H9 (cell line): ENCODE measurements at regions not wholly inside any gene's neighbourhood (a gene's known extent, or its start where the extent isn't known, plus 50 kb on each side); places are given as distances from the start of the nearest gene placed in this dataset.

Experiments used
- DNase-seq: peaks from one replicate; pipeline ENCODE4 v3.0.0-alpha.2; 2017
- H2AFZ ChIP-seq: one replicate; pipeline ENCODE4 v1.6.1; 2013; ENCODE audit warnings: mild to moderate bottlenecking, low read length, control low read depth, moderate library complexity
- H2AK5ac ChIP-seq: 2 replicates; pipeline ENCODE4 v1.6.1; 2013; ENCODE audit warnings: low read length, control low read depth, mixed read lengths; ENCODE audit not compliant: insufficient read length
- H2BK120ac ChIP-seq: one replicate; pipeline ENCODE4 v1.6.1; 2013; ENCODE audit warnings: low read depth, mild to moderate bottlenecking, low read length, control low read depth, inconsistent platforms; ENCODE audit not compliant: poor library complexity, severe bottlenecking
- H2BK12ac ChIP-seq: 2 replicates; pipeline ENCODE4 v1.6.1; 2013; ENCODE audit warnings: low read length, control low read depth, mixed read lengths, low read depth; ENCODE audit not compliant: insufficient read length
- H2BK15ac ChIP-seq: 2 replicates; pipeline ENCODE4 v1.6.1; 2013; ENCODE audit warnings: low read depth, low read length, control low read depth
- H2BK20ac ChIP-seq: one replicate; pipeline ENCODE4 v1.6.1; 2013; ENCODE audit warnings: low read depth, mild to moderate bottlenecking, low read length, control low read depth, inconsistent platforms; ENCODE audit not compliant: poor library complexity, severe bottlenecking
- H2BK5ac ChIP-seq: 2 replicates; pipeline ENCODE4 v1.6.1; 2013; ENCODE audit warnings: low read length, control low read depth, mixed read lengths; ENCODE audit not compliant: insufficient read length
- H3K14ac ChIP-seq: 2 replicates; pipeline ENCODE4 v1.6.1; 2013; ENCODE audit warnings: low read length, control low read depth; ENCODE audit not compliant: insufficient read depth
- H3K18ac ChIP-seq: 2 replicates; pipeline ENCODE4 v1.6.1; 2013; ENCODE audit warnings: low read depth, mild to moderate bottlenecking, mixed read lengths, low read length, control low read depth; ENCODE audit not compliant: insufficient read length
- H3K23ac ChIP-seq: 2 replicates; pipeline ENCODE4 v1.6.1; 2013; ENCODE audit warnings: low read length, control low read depth, mixed read lengths, low read depth; ENCODE audit not compliant: insufficient read length
- H3K23me2 ChIP-seq: 2 replicates; pipeline ENCODE4 v1.6.1; 2013; ENCODE audit warnings: low read depth, mild to moderate bottlenecking, mixed read lengths, low read length, control low read depth; ENCODE audit not compliant: insufficient read length, poor library complexity, severe bottlenecking
- H3K27ac ChIP-seq: 2 replicates; pipeline ENCODE4 v1.5.1; 2013; ENCODE audit warnings: low read length, control low read depth, mixed read lengths, low read depth; ENCODE audit not compliant: insufficient read length
- H3K27me3 ChIP-seq: 2 replicates; pipeline ENCODE4 v1.6.1; 2013; ENCODE audit warnings: low read length, control low read depth, inconsistent platforms; ENCODE audit not compliant: insufficient read depth
- H3K4ac ChIP-seq: 2 replicates; pipeline ENCODE4 v1.6.1; 2013; ENCODE audit warnings: low read depth, mild to moderate bottlenecking, control low read depth, inconsistent platforms, low read length, moderate library complexity
- H3K4me1 ChIP-seq: 2 replicates; pipeline ENCODE4 v1.6.1; 2013; ENCODE audit warnings: low read length, control low read depth, inconsistent platforms; ENCODE audit not compliant: insufficient read depth
- H3K4me2 ChIP-seq: 2 replicates; pipeline ENCODE4 v1.6.1; 2013; ENCODE audit warnings: low read length, control low read depth, mixed read lengths; ENCODE audit not compliant: insufficient read length, insufficient read depth
- H3K56ac ChIP-seq: 2 replicates; pipeline ENCODE4 v1.6.1; 2013; ENCODE audit warnings: low read depth, mild to moderate bottlenecking, mixed read lengths, low read length, control low read depth; ENCODE audit not compliant: insufficient read length
- H3K79me1 ChIP-seq: 2 replicates; pipeline ENCODE4 v1.6.1; 2013; ENCODE audit warnings: low read depth, mild to moderate bottlenecking, moderate library complexity, low read length, control low read depth, inconsistent platforms; ENCODE audit not compliant: insufficient read depth, poor library complexity, severe bottlenecking
- H3K79me2 ChIP-seq: 2 replicates; pipeline ENCODE4 v1.6.1; 2013; ENCODE audit warnings: low read length, control low read depth, inconsistent platforms; ENCODE audit not compliant: insufficient read depth
- H3K9ac ChIP-seq: 2 replicates; pipeline ENCODE4 v1.6.1; 2013; ENCODE audit warnings: low read length, control low read depth, mixed read lengths; ENCODE audit not compliant: insufficient read length; ENCODE audit errors: extremely low read depth
- H3K9me3 ChIP-seq: one replicate; pipeline ENCODE4 v1.6.1; 2013; ENCODE audit warnings: low read depth, low read length, inconsistent platforms; ENCODE audit not compliant: control insufficient read depth
- H3T11ph ChIP-seq: one replicate; pipeline ENCODE4 v1.6.1; 2013; ENCODE audit warnings: mild to moderate bottlenecking, low read length, control low read depth, inconsistent platforms
- H4K20me1 ChIP-seq: one replicate; pipeline ENCODE4 v1.6.1; 2013; ENCODE audit not compliant: control insufficient read depth, insufficient read length, insufficient read depth
- H4K5ac ChIP-seq: 2 replicates; pipeline ENCODE4 v1.6.1; 2013; ENCODE audit warnings: low read depth, mild to moderate bottlenecking, mixed read lengths, low read length, control low read depth; ENCODE audit not compliant: insufficient read length
- H4K8ac ChIP-seq: replicated peaks from 2 replicates; pipeline ENCODE4 v1.6.1; 2013; ENCODE audit warnings: low read length, control low read depth, mixed read lengths, low read depth; ENCODE audit not compliant: insufficient read length
- H4K91ac ChIP-seq: 2 replicates; pipeline ENCODE4 v1.6.1; 2013; ENCODE audit warnings: low read depth, mild to moderate bottlenecking, moderate library complexity, mixed read lengths, low read length, control low read depth; ENCODE audit not compliant: insufficient read length
- H3K27ac Mint-ChIP-seq, 3 experiments: 2 replicates in 2 of 3; 3 replicates in 1 of 3; pipeline ENCODE4 v1.8.0; 2020 to 2021; ENCODE audit warnings: mixed read lengths in 3 of 3, mild to moderate bottlenecking in 1 of 3, moderate library complexity in 1 of 3
- H3K27me3 Mint-ChIP-seq: 2 replicates; pipeline ENCODE4 v1.8.0; 2021; ENCODE audit warnings: low read depth, mild to moderate bottlenecking, moderate library complexity, mixed read lengths
- H3K36me3 Mint-ChIP-seq, 3 experiments: 2 replicates in 2 of 3; 3 replicates in 1 of 3; pipeline ENCODE4 v1.8.0; 2020 to 2021; ENCODE audit warnings: low read depth in 3 of 3, mixed read lengths in 3 of 3; ENCODE audit not compliant: insufficient read depth in 1 of 3
- H3K4me1 Mint-ChIP-seq, 2 experiments: 2 replicates each; pipeline ENCODE4 v1.8.0; 2020; ENCODE audit warnings: mixed read lengths in 2 of 2
- H3K4me3 Mint-ChIP-seq, 2 experiments: 2 replicates in 1 of 2; 3 replicates in 1 of 2; pipeline ENCODE4 v1.8.0; 2020 to 2021; ENCODE audit warnings: mild to moderate bottlenecking in 2 of 2, mixed read lengths in 2 of 2, moderate library complexity in 1 of 2
- H3K9me3 Mint-ChIP-seq, 2 experiments: 2 replicates in 1 of 2; 3 replicates in 1 of 2; pipeline ENCODE4 v1.8.0; 2020; ENCODE audit warnings: mild to moderate bottlenecking in 2 of 2, mixed read lengths in 2 of 2, moderate library complexity in 1 of 2
- CTCF ChIP-seq: fragments of 200-600 bp; sonication (generic); conservative IDR thresholded peaks from 3 replicates; pipeline ENCODE4 v1.8.0; 2021; ENCODE audit warnings: antibody characterized with exemption, mild to moderate bottlenecking
- WGBS: extraction: QIAGEN DNeasy Blood & Tissue Kit; methylation state at CpG from one replicate; pipeline ENCODE4 v1.1.7; 2013; ENCODE audit warnings: missing lambda C conversion rate, low lambda C conversion rate, mixed read lengths; ENCODE audit not compliant: insufficient read length; ENCODE audit errors: extremely low coverage; 5-methylcytosine and 5-hydroxymethylcytosine counted together

- Histone ChIP-seq H3K23ac (no peak overlapping the region), H2AK5ac (no peak overlapping the region), H3K79me1 (no peaks in the 10 kb centered on the region), H2BK120ac (no peak overlapping the region), H2BK15ac (no peak overlapping the region), H4K91ac (no peak overlapping the region), H2BK20ac (no peak overlapping the region), H4K5ac (no peak overlapping the region), H4K8ac (no peak overlapping the region), H3K23me2 (no peaks in the 10 kb centered on the region), H2AFZ (no peak overlapping the region), H3K79me2 (no peaks in the 10 kb centered on the region), H3K4me1 (no peaks in the 10 kb centered on the region), H3K27ac (no peak overlapping the region), H3K4ac (no peak overlapping the region), H3K14ac (no peak overlapping the region), H2BK12ac (no peak overlapping the region), H3K56ac (no peak overlapping the region), H3K9me3 (no peaks in the 10 kb centered on the region), H3K4me2 (no peak overlapping the region), H3K27me3 (no peaks in the 10 kb centered on the region), H4K20me1 (no peaks in the 10 kb centered on the region), H3T11ph (no peak overlapping the region), H3K18ac (no peak overlapping the region), H2BK5ac (no peak overlapping the region), H3K9ac (no peak overlapping the region)
- WGBS: no CpG with 5 or more reads among the region's 7 CpGs
- no peak for DNase-seq
- no peaks in the 10 kb centered on the region; a peak in 1 of 7 replicates for H3K36me3 Mint-ChIP-seq
- no peaks in the 10 kb centered on the region for H3K27me3 Mint-ChIP-seq
- H3K9me3 Mint-ChIP-seq: no peaks in the 10 kb centered on the region; a peak in 1 of 5 replicates
- TF ChIP-seq CTCF: no peak
- H3K4me3 Mint-ChIP-seq: no peak overlapping the region
- no peaks in the 10 kb centered on the region for H3K4me1 Mint-ChIP-seq
- H3K27ac Mint-ChIP-seq: no peak overlapping the region
Observed at GRCh38 chr1:170369000-170369399, 163.0 kb upstream of the GORAB start.
